CD8-positive, alpha-beta memory T cell (primary cell): ENCODE measurements at regions not wholly inside any gene's neighbourhood (a gene's known extent, or its start where the extent isn't known, plus 50 kb on each side); places are given as distances from the start of the nearest gene placed in this dataset.

Experiments
- CTCF ChIA-PET: fragments of 350-600 bp; sonication (Branson Sonifier 250); formaldehyde crosslinking; loops from one replicate; lab custom pipeline; 2021; ENCODE audit warnings: antibody characterized with exemption; lab: Charles Lee
- POLR2A ChIA-PET: fragments of 350-600 bp; sonication (Branson Sonifier 250); formaldehyde crosslinking; loops from one replicate; lab custom pipeline; 2021; ENCODE audit warnings: antibody characterized with exemption; lab: Charles Lee
- DNase-seq, 5 donors: peaks; one replicate each; pipeline versions ENCODE4 v3.0.0 to v3.0.0-alpha.2; 2020 to 2022; ENCODE audit warnings: mixed read lengths in 1 of 5
- H3K27ac ChIP-seq: one replicate; pipeline ENCODE4 v1.7.0; 2013; ENCODE audit warnings: low read depth, mild to moderate bottlenecking, low read length, moderate library complexity
- H3K27me3 ChIP-seq: 2 replicates; pipeline ENCODE4 v1.7.0; 2013; ENCODE audit warnings: low read length, mild to moderate bottlenecking; ENCODE audit not compliant: insufficient read depth, poor library complexity, severe bottlenecking
- H3K36me3 ChIP-seq: 2 replicates; pipeline ENCODE4 v1.7.0; 2013; ENCODE audit warnings: mild to moderate bottlenecking, low read length, moderate library complexity; ENCODE audit not compliant: insufficient read depth
- H3K4me1 ChIP-seq: 2 replicates; pipeline ENCODE4 v1.7.0; 2013; ENCODE audit warnings: mild to moderate bottlenecking, low read length, moderate library complexity; ENCODE audit not compliant: insufficient read depth
- H3K4me3 ChIP-seq: 2 replicates; pipeline ENCODE4 v1.7.0; 2013; ENCODE audit warnings: mild to moderate bottlenecking, low read length
- H3K9me3 ChIP-seq: 2 replicates; pipeline ENCODE4 v1.7.0; 2013; ENCODE audit warnings: mild to moderate bottlenecking, low read length
- H3K27ac Mint-ChIP-seq, 8 donors: one replicate each; pipeline ENCODE4 v1.8.0; 2020 to 2021; ENCODE audit warnings: mixed read lengths in 8 of 8, mild to moderate bottlenecking in 6 of 8, inconsistent platforms in 3 of 8, moderate library complexity in 3 of 8
- H3K27me3 Mint-ChIP-seq, 2 donors: one replicate each; pipeline ENCODE4 v1.8.0; 2020 to 2021; ENCODE audit warnings: mixed read lengths in 2 of 2, mild to moderate bottlenecking in 1 of 2, moderate library complexity in 1 of 2
- H3K36me3 Mint-ChIP-seq, 3 donors: one replicate each; pipeline ENCODE4 v1.8.0; 2020 to 2021; ENCODE audit warnings: mixed read lengths in 3 of 3, inconsistent platforms in 1 of 3, mild to moderate bottlenecking in 1 of 3
- H3K4me1 Mint-ChIP-seq, 3 donors: one replicate each; pipeline ENCODE4 v1.8.0; 2020 to 2021; ENCODE audit warnings: mixed read lengths in 3 of 3, inconsistent platforms in 1 of 3, mild to moderate bottlenecking in 1 of 3
- H3K4me3 Mint-ChIP-seq, 7 donors: one replicate each; pipeline ENCODE4 v1.8.0; 2020 to 2021; ENCODE audit warnings: mixed read lengths in 7 of 7, mild to moderate bottlenecking in 6 of 7, moderate library complexity in 4 of 7, inconsistent platforms in 2 of 7
- H3K9me3 Mint-ChIP-seq, 5 donors: one replicate each; pipeline ENCODE4 v1.8.0; 2020 to 2022; ENCODE audit warnings: mixed read lengths in 5 of 5, mild to moderate bottlenecking in 3 of 5, moderate library complexity in 2 of 5, inconsistent platforms in 1 of 5

GRCh38 chr2:187710791-187711521, 156.7 kb upstream of the TFPI start:
- no peak overlapping the region for H3K27ac Mint-ChIP-seq
- CTCF ChIA-PET = no interaction called here

DNA sequence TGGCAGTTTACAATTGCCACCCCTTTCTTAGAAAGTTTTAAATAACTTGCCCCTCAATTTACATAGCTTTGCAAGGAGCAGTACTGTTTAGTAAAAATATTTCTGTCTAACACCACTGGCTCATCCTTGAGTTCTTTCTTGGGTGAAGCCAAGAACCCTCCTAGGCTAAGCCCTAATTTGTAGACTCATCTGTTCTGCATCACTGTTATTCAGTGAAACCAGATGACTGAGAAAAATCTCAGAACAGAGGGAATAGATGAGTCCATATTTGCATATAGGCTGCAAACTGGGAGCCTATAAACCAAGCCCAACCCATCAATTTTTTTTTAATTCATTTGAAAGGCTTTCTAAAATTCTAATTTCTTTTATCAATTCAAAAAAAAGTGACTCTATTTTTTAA, 161.4 kb upstream of the TFPI start:
- ChIA-PET CTCF (no interaction called here), POLR2A (no interaction called here)
- H3K9me3 ChIP-seq = no peaks in the 10 kb centered on the region
- no peaks in the 10 kb centered on the region for H3K27me3 ChIP-seq
- Mint-ChIP-seq H3K36me3 (no peaks in the 10 kb centered on the region), H3K27me3 (no peaks in the 10 kb centered on the region), H3K4me1 (no peaks in the 10 kb centered on the region), H3K27ac (no peak overlapping the region), H3K9me3 (peaks cover 0 to 19% (median 5%) of the 10 kb centered on the region in 5 donors), H3K4me3 (no peak overlapping the region)
- no peaks in the 10 kb centered on the region for H3K4me1 ChIP-seq
- no peaks in the 10 kb centered on the region for H3K36me3 ChIP-seq
- H3K27ac ChIP-seq = no peak overlapping the region
- DNase-seq = no peak
- H3K4me3 ChIP-seq = no peak overlapping the region

More at GRCh38 chr2:187710791-187711521, 156.7 kb upstream of the TFPI start:
- Histone ChIP-seq H3K36me3 (no peaks in the 10 kb centered on the region), H3K9me3 (no peaks in the 10 kb centered on the region), H3K4me3 (no peak overlapping the region), H3K27ac (no peak overlapping the region), H3K27me3 (no peaks in the 10 kb centered on the region), H3K4me1 (no peaks in the 10 kb centered on the region)
- Mint-ChIP-seq H3K27me3 (no peaks in the 10 kb centered on the region), H3K4me3 (no peak overlapping the region), H3K36me3 (no peaks in the 10 kb centered on the region), H3K4me1 (no peaks in the 10 kb centered on the region), H3K9me3 (peaks cover 3 to 22% (median 5%) of the 10 kb centered on the region in 5 donors)
- POLR2A ChIA-PET = no interaction called here
- no peak for DNase-seq

- H3K9me3 ChIP-seq = no peaks in the 10 kb centered on the region
- Mint-ChIP-seq H3K36me3 (no peaks in the 10 kb centered on the region), H3K4me1 (no peaks in the 10 kb centered on the region), H3K4me3 (no peak overlapping the region), H3K27ac (no peak overlapping the region), H3K27me3 (no peaks in the 10 kb centered on the region), H3K9me3 (peaks cover 0 to 19% (median 5%) of the 10 kb centered on the region in 5 donors)
- no peak overlapping the region for H3K27ac ChIP-seq
- H3K36me3 ChIP-seq = no peaks in the 10 kb centered on the region
- no peaks in the 10 kb centered on the region for H3K4me1 ChIP-seq
- ChIA-PET CTCF (no interaction called here), POLR2A (no interaction called here)
- no peak for DNase-seq
- H3K27me3 ChIP-seq = no peaks in the 10 kb centered on the region
- no peak overlapping the region for H3K4me3 ChIP-seq
Measured at GRCh38 chr2:187716301-187716700, 162.1 kb upstream of the TFPI start.

DNA sequence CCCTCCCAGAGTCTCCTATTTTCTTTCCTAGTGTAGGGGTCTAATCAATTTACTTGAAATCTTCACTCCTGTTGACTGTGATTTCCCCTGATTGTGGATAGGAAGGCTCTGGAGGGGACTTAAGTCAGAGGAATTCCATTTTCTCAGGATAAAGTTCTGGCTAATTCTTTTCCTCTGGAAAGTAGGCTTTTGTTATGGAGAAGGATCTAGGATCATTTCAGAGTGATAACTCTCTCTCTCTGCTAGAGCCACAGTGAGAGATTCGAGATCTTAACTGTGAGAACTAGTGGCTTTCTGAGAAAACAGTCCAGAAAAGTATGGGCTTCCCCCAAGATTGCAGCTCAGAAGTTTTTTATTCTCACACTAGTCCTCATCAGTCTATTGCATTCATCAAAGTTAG, 163.9 kb upstream of the TFPI start:
- H3K27ac Mint-ChIP-seq = no peak overlapping the region
- H3K27me3 Mint-ChIP-seq = no peaks in the 10 kb centered on the region
- no peaks in the 10 kb centered on the region for H3K4me1 Mint-ChIP-seq
- Histone ChIP-seq H3K4me1 (no peaks in the 10 kb centered on the region), H3K9me3 (no peaks in the 10 kb centered on the region), H3K27ac (no peak overlapping the region), H3K4me3 (no peak overlapping the region), H3K27me3 (no peaks in the 10 kb centered on the region), H3K36me3 (no peaks in the 10 kb centered on the region)
- peaks cover 2 to 19% (median 5%) of the 10 kb centered on the region in 5 donors for H3K9me3 Mint-ChIP-seq
- ChIA-PET CTCF (no interaction called here), POLR2A (no interaction called here)
- no peak overlapping the region for H3K4me3 Mint-ChIP-seq
- no peaks in the 10 kb centered on the region for H3K36me3 Mint-ChIP-seq
- no peak for DNase-seq

GRCh38 chr2:187719510-187719909, 165.3 kb upstream of the TFPI start:
- Histone ChIP-seq H3K36me3 (no peaks in the 10 kb centered on the region), H3K4me3 (no peak overlapping the region), H3K9me3 (no peaks in the 10 kb centered on the region), H3K27me3 (no peaks in the 10 kb centered on the region), H3K4me1 (no peaks in the 10 kb centered on the region), H3K27ac (no peak overlapping the region)
- CTCF ChIA-PET = no interaction called here
- DNase-seq = no peak
- Mint-ChIP-seq H3K27me3 (no peaks in the 10 kb centered on the region), H3K4me3 (no peak overlapping the region), H3K9me3 (peaks cover 0 to 10% (median 6%) of the 10 kb centered on the region in 5 donors), H3K4me1 (no peaks in the 10 kb centered on the region), H3K27ac (no peak overlapping the region), H3K36me3 (no peaks in the 10 kb centered on the region)
- POLR2A ChIA-PET = no interaction called here

GRCh38 chr2:187748958-187749357, 194.7 kb upstream of the TFPI start:
- H3K27me3 ChIP-seq = no peaks in the 10 kb centered on the region
- no peak overlapping the region for H3K4me3 Mint-ChIP-seq
- peaks cover 0 to 15% (median 6%) of the 10 kb centered on the region in 5 donors for H3K9me3 Mint-ChIP-seq
- CTCF ChIA-PET = no interaction called here
- H3K27ac ChIP-seq = no peak overlapping the region
- POLR2A ChIA-PET = no interaction called here
- no peaks in the 10 kb centered on the region for H3K4me1 Mint-ChIP-seq
- H3K4me3 ChIP-seq = no peak overlapping the region
- H3K9me3 ChIP-seq = no peaks in the 10 kb centered on the region
- H3K4me1 ChIP-seq = no peaks in the 10 kb centered on the region
- no peaks in the 10 kb centered on the region for H3K36me3 ChIP-seq
- H3K27ac Mint-ChIP-seq = no peak overlapping the region
- no peaks in the 10 kb centered on the region for H3K27me3 Mint-ChIP-seq
- DNase-seq = no peak
- no peaks in the 10 kb centered on the region for H3K36me3 Mint-ChIP-seq

- Histone ChIP-seq H3K9me3 (no peaks in the 10 kb centered on the region), H3K27ac (no peak overlapping the region), H3K4me3 (no peak overlapping the region), H3K4me1 (no peaks in the 10 kb centered on the region), H3K27me3 (no peaks in the 10 kb centered on the region), H3K36me3 (no peaks in the 10 kb centered on the region)
- Mint-ChIP-seq H3K27me3 (no peaks in the 10 kb centered on the region), H3K36me3 (no peaks in the 10 kb centered on the region), H3K27ac (no peak overlapping the region), H3K4me3 (no peak overlapping the region), H3K9me3 (peaks cover 0 to 15% (median 6%) of the 10 kb centered on the region in 5 donors), H3K4me1 (no peaks in the 10 kb centered on the region)
- CTCF ChIA-PET = no interaction called here
- no peak for DNase-seq
- POLR2A ChIA-PET = no interaction called here
Measured at GRCh38 chr2:187749804-187750431, 195.7 kb upstream of the TFPI start.

- H3K4me1 Mint-ChIP-seq = no peaks in the 10 kb centered on the region
- no peaks in the 10 kb centered on the region for H3K9me3 ChIP-seq
- POLR2A ChIA-PET = no interaction called here
- H3K27ac ChIP-seq = no peak overlapping the region
- H3K9me3 Mint-ChIP-seq = peaks cover 0 to 6% (median 2%) of the 10 kb centered on the region in 5 donors
- H3K27me3 ChIP-seq = no peaks in the 10 kb centered on the region
- no peak overlapping the region for H3K27ac Mint-ChIP-seq
- CTCF ChIA-PET = no interaction called here
- H3K4me1 ChIP-seq = no peaks in the 10 kb centered on the region
- no peak overlapping the region for H3K4me3 Mint-ChIP-seq
- H3K27me3 Mint-ChIP-seq = no peaks in the 10 kb centered on the region
- no peaks in the 10 kb centered on the region for H3K36me3 ChIP-seq
- no peaks in the 10 kb centered on the region for H3K36me3 Mint-ChIP-seq
- DNase-seq = no peak
- no peak overlapping the region for H3K4me3 ChIP-seq
Measured at GRCh38 chr2:187768995-187769394, 214.8 kb upstream of the TFPI start.
